PFSK-1 (cell line): ENCODE measurements at regions not wholly inside any gene's neighbourhood (a gene's known extent, or its start where the extent isn't known, plus 50 kb on each side); places are given as distances from the start of the nearest gene placed in this dataset.

Source experiments
- FOXP2 ChIP-seq: optimal IDR thresholded peaks from 2 replicates; pipeline ENCODE3; 2011; ENCODE audit warnings: borderline replicate concordance, control low read depth, inconsistent platforms; ENCODE audit not compliant: insufficient read depth; ENCODE audit errors: extremely low read length, extremely low read depth
- POLR2AphosphoS5 ChIP-seq: IDR thresholded peaks from 2 replicates; pipeline ENCODE4 v1.6.1; 2012; ENCODE audit warnings: low read depth, mild to moderate bottlenecking, control low read depth, low read length, moderate library complexity
- REST ChIP-seq, 2 experiments: IDR thresholded peaks; 2 replicates each; pipeline versions ENCODE4 v1.6.1 to v1.8.0; 2011 to 2012; ENCODE audit warnings: low read depth in 2 of 2, low read length in 2 of 2, control low read depth in 1 of 2, inconsistent platforms in 1 of 2, mild to moderate bottlenecking in 1 of 2, moderate library complexity in 1 of 2; ENCODE audit not compliant: insufficient read depth in 1 of 2
- SIN3A ChIP-seq: IDR thresholded peaks from 2 replicates; pipeline ENCODE4 v1.6.1; 2012; ENCODE audit warnings: mild to moderate bottlenecking, low read length, moderate library complexity, borderline replicate concordance; ENCODE audit not compliant: insufficient read depth
- TAF1 ChIP-seq: IDR thresholded peaks from 2 replicates; pipeline ENCODE4 v1.6.1; 2012; ENCODE audit warnings: low read length, control low read depth, borderline replicate concordance; ENCODE audit not compliant: insufficient read depth

DNA sequence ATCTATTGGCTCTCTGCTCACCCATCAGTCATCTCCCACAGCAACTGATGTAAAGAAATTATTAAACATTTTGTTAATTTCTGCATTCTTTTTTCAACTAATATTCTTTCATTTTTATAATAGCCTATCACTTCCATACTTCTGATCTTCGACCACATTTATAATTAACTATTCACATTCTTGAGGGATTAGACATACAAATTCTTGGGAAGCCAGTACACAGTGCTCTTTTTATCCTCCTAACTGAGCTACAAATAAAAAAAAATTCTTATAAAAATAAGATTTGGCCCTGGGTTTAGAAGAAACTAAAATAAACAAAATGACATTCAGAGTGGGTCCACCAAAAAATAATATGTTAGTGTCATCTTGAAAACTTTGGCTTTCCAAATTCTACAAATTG is 103.7 kb upstream of the ITGA1 start:
- TF ChIP-seq POLR2AphosphoS5 (no peak), SIN3A (no peak), REST (IDR thresholded peaks at IDR 0.05; ENCODE audit: insufficient read depth in 1 of 2, low read depth in 2 of 2, low read length in 2 of 2) (no peak), TAF1 (no peak), FOXP2 (no peak)

DNA sequence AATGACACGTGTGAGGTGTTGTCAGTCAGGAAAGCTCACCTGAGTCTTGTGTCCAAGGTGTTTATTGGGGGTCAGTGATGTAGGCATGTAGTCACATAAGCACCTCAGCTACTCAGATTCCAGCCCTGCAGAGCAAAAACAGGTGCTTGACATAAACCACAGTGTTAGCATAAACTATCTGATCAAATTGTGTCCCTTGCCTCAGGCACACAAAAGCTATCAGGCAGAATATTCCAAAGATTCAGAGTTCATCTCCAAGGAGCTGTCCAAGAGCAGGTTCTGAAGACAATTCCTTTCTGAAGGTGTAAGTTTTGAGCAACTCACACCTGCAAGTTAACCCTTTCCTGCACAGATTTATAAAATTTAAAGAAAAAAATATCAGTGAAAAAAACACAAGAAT is 102.2 kb upstream of the ITGA1 start:
- peak; percentile 64 to 88 for TF ChIP-seq REST (IDR thresholded peaks at IDR 0.05; ENCODE audit: insufficient read depth in 1 of 2, low read depth in 2 of 2, low read length in 2 of 2)
- no peak for TF ChIP-seq SIN3A
- TF ChIP-seq FOXP2 = no peak

DNA sequence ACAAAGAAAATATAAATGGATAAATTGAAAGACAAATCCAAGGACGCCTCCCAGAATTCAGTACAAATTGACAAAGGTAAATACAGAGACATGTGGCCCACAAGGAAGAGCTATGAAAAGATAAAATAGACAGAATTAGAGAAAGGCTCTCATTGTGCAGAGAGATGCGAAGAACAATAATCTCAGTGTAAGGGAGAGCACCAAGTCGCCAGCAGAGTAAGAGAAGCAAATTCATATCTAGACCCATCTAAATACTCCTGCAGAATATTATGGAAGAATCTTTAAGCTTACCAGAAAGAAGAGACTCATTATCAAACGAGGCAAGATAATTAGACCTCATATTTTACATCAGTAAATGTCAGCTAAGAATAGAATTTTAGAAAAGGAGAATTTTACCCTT is 101.7 kb upstream of the ITGA1 start:
- TF ChIP-seq POLR2AphosphoS5 (no peak), SIN3A (no peak), TAF1 (no peak), REST (IDR thresholded peaks at IDR 0.05; ENCODE audit: insufficient read depth in 1 of 2, low read depth in 2 of 2, low read length in 2 of 2) (no peak), FOXP2 (no peak)

DNA sequence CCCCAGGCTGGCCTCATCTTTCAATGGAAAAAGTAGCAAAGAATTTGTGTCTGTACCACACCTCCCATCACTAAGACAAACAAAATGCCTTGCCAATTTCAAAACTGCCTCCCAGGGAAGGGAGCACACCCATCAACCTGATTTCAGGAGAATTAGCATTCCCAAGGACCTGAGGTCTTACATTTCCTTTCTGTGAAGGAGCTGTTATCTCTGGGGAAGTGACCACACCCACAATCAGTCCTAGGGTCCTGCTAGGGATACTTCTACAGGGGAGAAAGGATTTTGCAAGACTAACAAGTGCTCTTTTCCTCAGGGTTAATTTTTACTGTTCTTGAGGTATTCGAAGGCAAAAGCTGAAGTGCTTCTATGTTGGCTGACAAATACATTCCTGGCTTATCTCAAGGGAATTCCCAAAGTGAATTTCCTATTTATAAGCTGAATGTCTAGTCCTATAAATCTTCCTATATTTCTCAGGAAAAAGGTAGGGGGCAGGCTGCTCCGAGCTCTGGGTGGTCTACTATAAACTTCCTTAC is 97.4 kb upstream of the ITGA1 start:
- TF ChIP-seq REST (IDR thresholded peaks at IDR 0.05; ENCODE audit: insufficient read depth in 1 of 2, low read depth in 2 of 2, low read length in 2 of 2) (no peak), TAF1 (no peak), FOXP2 (no peak)

- TF ChIP-seq REST (IDR thresholded peaks at IDR 0.05; ENCODE audit: insufficient read depth in 1 of 2, low read depth in 2 of 2, low read length in 2 of 2) = no peak
These were observed 95.7 kb upstream of the ITGA1 start for GRCh38 chr5:52692039-52692438.
